ENCODE measurements at regions not wholly inside any gene's neighbourhood (a gene's known extent, or its start where the extent isn't known, plus 50 kb on each side); places are given as distances from the start of the nearest gene placed in this dataset.
"Not testable (repeated sequence)": the region's sequence is repeated elsewhere in the genome, so short reads cannot be mapped to it uniquely, and the experiment has no call there.

DNA sequence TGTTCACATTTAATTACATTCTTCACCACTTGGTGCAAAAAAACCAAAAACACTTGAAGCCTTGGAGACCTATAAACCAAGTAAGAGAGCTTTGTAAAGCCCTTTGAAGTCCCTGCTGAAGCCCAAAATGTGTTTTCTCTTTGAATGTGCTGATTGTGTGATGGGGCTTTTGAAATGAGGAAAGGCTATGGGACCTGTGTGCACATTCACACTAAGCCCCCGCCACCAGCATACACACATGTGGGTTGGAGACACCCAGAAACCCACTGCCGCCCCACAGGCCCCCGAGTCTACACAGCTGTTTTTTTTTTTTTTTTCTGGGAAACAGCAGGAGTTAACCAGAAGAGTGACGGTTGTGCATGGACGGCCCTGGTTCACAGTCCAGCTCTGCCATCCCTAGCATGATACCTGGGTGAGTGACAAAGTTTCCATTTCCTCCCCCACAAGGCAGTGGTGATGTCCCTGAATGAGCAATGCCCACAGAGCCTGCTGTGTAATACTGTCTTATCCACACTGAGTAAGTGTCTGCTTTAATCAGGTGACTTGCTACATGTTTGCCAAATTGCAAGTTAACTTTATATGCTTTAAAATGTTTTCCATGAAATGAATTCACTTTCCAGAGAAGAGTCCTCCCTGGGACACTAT, 154.6 kb upstream of the GDF10 start:
- DNase-seq, result no peak

GRCh38 chr10:47146572-47146971, 153.4 kb upstream of the GDF10 start:
- DNase-seq, result no peak

- DNase-seq, result no peak
Measured at GRCh38 chr10:47147186-47147585, 152.8 kb upstream of the GDF10 start.

DNA sequence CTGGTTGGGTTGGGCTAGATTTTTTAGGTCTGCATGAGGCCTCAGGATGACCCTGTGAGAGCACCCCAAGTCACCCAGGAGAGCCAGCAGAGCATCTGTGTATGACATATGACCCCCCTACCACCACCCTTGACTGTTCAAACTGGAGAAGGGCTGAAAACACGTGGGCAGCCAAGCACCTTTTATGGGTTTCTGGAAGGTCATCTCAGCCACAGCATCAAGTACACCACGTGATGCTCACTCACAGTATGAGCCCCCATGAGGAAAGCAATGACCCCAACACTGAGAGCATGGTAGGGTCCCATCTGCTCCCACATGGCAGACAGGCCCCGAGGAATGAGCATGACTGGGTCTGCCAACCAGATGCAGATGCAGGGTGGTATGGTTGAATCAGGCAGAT, 149.4 kb upstream of the GDF10 start:
- DNase-seq, result no peak

- no peak for DNase-seq
Measured at GRCh38 chr10:47151920-47152319, 148.1 kb upstream of the GDF10 start.

GRCh38 chr10:47152861-47153349, 147.1 kb upstream of the GDF10 start:
- no peak for DNase-seq

DNA sequence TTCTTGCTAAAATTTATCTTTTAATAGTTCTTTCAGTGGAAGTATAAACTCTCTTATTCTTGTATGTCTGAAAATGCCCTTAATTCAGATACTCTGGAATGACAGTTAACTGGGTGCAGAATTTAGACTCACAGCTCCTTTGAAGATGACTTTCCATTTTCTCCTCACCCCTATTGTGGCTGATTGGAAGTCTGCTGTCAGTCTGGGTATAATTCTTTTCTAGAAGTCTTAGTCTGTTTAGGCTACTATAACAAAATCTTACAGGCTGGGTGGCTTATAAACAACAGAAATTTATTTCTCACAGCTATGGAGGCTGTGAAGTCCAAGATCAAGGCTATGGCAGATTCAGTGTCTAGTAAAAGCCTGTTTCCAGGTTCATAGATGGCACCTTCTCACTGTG, 145.2 kb upstream of the GDF10 start:
- DNase-seq, result no peak

- DNase-seq, result no peak
Measured at GRCh38 chr10:47156873-47157272, 143.1 kb upstream of the GDF10 start.

- no peak for DNase-seq
Measured at GRCh38 chr10:47158116-47159071, 141.6 kb upstream of the GDF10 start.

DNA sequence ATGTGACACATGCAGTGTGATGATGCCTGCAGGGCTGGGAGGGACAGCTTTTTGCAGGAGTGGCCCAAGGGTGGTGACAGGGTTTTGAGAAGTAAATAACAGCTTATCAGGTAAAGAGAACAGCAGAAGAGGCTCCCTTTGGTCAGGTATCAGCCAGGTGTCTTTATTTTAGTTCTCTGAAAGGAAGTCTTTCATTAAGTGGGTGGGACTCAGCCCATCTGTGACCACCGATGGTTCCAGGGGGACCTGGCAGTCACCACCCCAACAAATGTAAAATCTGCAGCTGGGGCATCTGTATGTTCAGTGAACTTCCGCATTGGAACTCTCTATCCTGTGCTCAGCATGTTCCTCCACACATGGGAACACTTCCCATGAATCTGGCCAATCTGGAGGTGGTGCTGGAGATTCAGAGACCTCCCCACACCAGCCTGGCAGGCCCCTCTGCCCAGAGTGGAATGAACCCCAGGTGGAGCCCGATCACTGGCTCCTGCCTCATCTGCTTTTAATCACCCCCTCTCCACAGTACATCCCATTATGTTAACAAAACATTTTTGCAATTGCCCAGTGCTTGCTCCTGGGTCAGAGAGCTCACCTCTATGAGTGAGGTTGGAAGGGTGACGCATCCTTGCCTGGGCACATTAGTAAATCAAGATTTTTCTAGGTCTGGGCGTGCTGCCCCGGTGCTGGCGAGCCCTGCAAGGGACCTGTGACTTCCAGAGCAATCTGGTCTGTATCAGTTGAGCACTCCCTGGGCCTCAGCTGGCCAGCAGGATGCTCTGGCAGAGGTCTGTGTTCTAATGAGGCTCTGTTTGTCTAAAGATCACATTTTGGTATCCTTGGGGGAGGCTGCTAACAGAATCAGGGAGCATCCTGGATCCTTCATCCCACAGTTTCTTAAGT, 140.4 kb upstream of the GDF10 start:
- DNase-seq, result no peak

- DNase-seq, result no peak
Measured at GRCh38 chr10:47160261-47160908, 139.6 kb upstream of the GDF10 start.

GRCh38 chr10:47160967-47161366, 139.0 kb upstream of the GDF10 start:
- DNase-seq, result no peak

DNA sequence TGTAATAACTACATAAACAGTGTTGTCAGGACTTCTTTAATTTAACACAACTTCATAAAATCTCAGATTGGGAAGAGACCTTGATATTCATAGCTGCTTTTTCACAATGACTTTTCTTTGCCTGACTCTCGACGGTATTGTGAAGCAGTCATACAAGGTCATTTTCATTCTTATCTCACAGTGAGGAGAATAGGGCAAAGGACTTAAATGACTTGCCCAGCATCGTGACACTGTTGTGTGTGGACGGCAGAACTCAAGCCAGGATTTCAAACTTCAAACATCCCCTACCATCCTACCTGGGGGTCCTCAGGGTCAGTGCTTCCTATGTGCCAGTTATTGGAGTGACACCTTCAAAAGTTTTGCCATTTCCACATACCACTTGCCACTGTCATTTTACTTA, 138.5 kb upstream of the GDF10 start:
- no peak for DNase-seq

DNA sequence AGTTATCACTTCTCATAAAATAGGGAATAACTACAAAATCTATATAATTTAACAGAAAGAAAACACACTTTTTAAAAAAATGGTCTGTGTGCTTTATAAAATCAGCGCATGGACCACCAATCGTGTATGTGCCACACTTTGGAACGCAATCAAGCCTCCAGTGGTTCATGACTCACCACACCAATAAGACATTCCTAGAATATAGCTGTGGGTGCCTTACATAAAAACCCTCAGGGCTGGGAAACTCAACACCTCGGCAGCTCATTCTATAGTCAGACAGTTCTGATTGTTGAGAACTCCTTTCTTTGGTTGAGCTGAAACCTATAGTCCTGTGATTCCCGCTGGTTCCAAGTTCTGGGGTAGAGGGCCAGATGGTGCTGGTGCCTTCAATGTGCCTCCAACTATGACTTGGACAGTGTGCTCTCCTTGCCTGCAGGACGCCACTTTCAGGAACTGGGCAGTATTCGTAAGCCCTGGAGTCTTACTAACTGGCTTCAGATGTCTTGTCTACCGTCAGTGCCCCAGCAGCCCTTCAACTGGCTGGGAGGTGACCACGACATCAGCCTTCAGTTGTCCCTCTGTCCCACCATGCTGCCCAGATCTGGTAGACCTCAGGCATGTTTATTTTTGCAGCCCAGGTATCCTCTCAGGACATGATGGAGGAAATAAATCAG, 135.7 kb upstream of the GDF10 start:
- no peak for DNase-seq

GRCh38 chr10:47164800-47165128, 135.2 kb upstream of the GDF10 start:
- DNase-seq, result no peak

- no peak for DNase-seq
Measured at GRCh38 chr10:47165168-47165710, 134.8 kb upstream of the GDF10 start.

GRCh38 chr10:47165711-47166404, 134.1 kb upstream of the GDF10 start:
- no peak for DNase-seq

- DNase-seq, result no peak
Measured at GRCh38 chr10:47166405-47166777, 133.6 kb upstream of the GDF10 start.

- not testable (repeated sequence) for DNase-seq
Measured at GRCh38 chr10:47166808-47167581, 133.0 kb upstream of the GDF10 start.

GRCh38 chr10:47167591-47167990, 132.4 kb upstream of the GDF10 start:
- DNase-seq, result no peak

Measured in NCI-H1417 treated with DMSO at 0.1 percent for 48 hours (cell line).